ENCODE measurements at regions not wholly inside any gene's neighbourhood (a gene's known extent, or its start where the extent isn't known, plus 50 kb on each side); places are given as distances from the start of the nearest gene placed in this dataset.

DNA sequence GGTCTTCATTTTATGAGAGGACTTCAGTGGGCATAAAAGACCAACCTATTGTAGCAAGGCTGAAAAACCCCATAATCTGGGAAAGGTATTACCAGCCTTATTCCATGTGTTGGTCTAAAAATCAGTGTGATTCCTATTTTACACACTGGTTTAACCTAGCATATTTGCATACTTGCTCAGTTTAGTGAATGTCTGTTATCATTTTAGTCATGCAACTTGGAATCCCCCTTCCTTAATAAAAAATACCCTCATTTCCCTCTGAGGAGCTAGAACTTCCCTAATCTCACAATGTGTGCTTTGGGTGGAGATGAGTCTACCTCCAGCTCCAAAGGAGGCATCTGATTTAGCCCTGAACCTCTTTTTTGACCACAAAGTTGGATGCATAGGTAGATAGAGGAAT is 312.8 kb upstream of the SORCS1 start:
- TF ChIP-seq POLR2A (IDR thresholded peaks at IDR 0.05), result no peak
- TF ChIP-seq, protein P1, sequence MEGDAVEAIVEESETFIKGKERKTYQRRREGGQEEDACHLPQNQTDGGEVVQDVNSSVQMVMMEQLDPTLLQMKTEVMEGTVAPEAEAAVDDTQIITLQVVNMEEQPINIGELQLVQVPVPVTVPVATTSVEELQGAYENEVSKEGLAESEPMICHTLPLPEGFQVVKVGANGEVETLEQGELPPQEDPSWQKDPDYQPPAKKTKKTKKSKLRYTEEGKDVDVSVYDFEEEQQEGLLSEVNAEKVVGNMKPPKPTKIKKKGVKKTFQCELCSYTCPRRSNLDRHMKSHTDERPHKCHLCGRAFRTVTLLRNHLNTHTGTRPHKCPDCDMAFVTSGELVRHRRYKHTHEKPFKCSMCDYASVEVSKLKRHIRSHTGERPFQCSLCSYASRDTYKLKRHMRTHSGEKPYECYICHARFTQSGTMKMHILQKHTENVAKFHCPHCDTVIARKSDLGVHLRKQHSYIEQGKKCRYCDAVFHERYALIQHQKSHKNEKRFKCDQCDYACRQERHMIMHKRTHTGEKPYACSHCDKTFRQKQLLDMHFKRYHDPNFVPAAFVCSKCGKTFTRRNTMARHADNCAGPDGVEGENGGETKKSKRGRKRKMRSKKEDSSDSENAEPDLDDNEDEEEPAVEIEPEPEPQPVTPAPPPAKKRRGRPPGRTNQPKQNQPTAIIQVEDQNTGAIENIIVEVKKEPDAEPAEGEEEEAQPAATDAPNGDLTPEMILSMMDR (IDR thresholded peaks at IDR 0.05), result no peak

Measured in heart left ventricle (tissue), 13 donors.